HG02759 (cell line): ENCODE measurements at regions not wholly inside any gene's neighbourhood (a gene's known extent, or its start where the extent isn't known, plus 50 kb on each side); places are given as distances from the start of the nearest gene placed in this dataset.

Experiments used
- ATAC-seq: cut with Tn5 transposase; IDR thresholded peaks from one replicate; pipeline ENCODE4 v1.9.1; 2021; ENCODE audit warnings: mild to moderate bottlenecking, moderate library complexity; ENCODE audit not compliant: unreplicated experiment

- ATAC-seq: no peak
These were observed 90.2 kb upstream of the PRSS58 start for GRCh38 chr7:142348100-142348499.

DNA sequence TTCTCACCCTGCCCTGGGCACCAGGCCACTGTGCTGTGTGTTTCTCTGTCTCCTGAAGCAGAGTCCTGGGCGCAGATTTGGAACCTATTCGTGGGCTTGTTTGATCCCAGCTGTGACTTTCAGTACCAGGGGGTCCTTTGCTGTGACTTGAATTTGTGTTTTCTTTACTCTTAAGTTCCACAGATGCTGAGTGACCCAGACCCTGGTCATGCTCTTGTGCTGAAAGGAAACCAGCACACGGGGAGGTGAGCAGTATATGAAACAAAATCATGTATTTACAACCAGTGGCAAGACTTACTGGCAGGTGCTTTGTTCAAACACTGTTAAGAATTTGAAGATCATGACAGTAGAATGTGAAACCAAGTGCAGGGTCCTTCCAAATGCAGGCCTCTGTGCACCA lies 89.2 kb upstream of the PRSS58 start:
- no peak for ATAC-seq

- ATAC-seq: no peak
These were observed 88.0 kb upstream of the PRSS58 start for GRCh38 chr7:142345811-142346210.

GRCh38 chr7:142338633-142339501 lies 81.0 kb upstream of the PRSS58 start:
- no peak for ATAC-seq

GRCh38 chr7:142337054-142338001 lies 79.5 kb upstream of the PRSS58 start:
- ATAC-seq: no peak

DNA sequence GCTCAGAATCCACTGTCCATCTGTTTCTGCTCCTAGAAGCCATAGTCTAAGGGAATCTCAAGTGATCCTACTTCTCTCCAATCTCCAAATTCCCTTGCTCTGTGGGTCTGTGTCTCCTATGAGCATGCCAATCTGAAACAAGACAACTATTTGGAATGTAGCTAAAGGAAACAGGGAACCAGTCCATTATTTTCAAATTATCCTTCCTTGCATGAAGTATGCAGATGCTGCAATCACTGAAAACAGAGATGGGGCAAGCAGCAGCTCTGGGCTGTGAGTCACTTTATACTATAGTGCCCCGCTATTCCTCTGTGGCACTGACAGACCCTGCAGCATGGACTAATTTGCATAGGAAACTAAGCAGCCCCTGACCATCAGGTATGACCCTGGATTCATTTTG lies 76.9 kb upstream of the PRSS58 start:
- ATAC-seq: no peak

DNA sequence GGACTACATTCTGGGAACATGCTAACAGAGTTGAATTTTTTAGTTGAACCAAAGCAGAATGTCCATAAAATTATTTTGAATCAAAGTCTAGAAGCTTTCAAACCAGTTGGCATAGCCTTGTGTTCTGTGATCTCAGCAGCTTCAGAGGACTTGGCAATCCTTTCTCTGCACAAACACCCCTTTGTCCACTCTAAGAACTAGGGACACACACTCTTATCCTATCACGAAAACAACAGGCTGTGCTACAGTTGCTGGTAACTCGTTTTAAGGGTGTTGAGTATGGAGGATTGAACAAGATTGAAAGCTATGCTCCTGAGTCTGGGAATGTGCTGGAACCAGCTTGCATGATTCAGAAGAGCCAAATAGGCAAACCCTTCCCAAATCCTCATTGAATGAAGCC lies 76.4 kb upstream of the PRSS58 start:
- no peak for ATAC-seq

DNA sequence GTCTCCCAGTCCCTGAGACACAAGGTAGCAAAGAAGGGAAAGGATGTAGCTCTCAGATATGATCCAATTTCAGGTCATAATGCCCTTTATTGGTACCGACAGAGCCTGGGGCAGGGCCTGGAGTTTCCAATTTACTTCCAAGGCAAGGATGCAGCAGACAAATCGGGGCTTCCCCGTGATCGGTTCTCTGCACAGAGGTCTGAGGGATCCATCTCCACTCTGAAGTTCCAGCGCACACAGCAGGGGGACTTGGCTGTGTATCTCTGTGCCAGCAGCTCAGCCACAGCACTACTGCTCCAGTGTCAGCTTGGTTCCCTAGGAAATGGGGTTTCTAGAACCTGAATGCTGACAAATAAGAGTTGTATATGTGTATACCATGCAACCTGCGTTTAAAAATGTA lies 74.6 kb upstream of the PRSS58 start:
- ATAC-seq: no peak

DNA sequence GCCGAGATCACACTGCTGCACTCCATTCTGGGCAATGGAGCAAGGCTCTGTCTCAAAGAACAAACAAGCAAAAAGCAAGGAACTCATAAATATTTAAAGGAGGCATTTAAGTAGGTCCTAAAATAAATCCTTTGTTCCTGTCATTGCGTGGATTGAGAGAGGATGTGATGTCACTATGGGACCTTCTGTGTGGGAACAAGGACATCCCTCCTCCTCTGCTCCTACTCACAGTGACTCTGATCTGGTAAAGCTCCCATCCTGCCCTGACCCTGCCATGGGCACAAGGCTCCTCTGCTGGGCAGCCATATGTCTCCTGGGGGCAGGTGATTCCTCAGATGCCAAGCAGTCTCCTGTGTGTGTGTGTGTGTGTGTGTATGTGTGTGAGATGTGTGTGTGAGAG lies 74.1 kb upstream of the PRSS58 start:
- no peak for ATAC-seq

DNA sequence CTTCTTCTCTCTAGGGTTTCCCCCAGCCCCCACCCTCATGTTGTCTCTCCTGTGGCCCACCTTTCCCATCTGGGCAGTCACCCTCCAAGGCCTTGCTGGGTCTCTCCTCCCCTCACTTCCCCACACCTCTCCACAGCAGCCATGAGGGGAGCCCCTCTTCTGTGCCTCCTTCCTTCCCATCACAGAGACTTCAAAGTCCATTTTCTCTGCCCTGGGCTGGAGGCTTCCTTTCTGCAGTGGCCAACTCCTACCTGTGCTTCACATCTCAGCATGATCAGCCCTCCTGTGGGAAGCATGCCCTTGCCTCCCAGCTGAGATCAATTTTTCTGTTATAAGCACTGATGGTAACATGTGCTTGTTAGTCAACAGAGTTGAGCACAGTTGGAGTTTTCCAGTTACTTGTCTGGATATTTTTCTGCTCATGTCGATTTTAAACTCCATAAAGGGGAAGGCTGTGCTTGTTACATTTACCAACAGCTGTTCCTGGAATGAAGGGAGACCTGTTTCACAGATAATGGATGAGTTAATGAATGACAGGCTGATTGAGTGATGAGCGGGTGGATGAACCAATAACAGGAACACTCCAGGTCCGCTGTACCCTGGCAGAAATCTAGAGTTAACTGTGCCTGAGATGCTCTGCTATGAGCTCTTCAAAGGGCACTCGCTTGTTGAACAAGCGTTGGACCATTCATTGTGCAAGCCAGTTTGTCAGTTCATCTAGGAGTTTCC lies 71.4 kb upstream of the PRSS58 start:
- ATAC-seq: no peak

GRCh38 chr7:142328551-142328950 lies 70.7 kb upstream of the PRSS58 start:
- no peak for ATAC-seq

- ATAC-seq: no peak
These were observed 70.0 kb upstream of the PRSS58 start for GRCh38 chr7:142327628-142328405.

GRCh38 chr7:142323706-142324105 lies 65.8 kb upstream of the PRSS58 start:
- ATAC-seq: peak; percentile 62

DNA sequence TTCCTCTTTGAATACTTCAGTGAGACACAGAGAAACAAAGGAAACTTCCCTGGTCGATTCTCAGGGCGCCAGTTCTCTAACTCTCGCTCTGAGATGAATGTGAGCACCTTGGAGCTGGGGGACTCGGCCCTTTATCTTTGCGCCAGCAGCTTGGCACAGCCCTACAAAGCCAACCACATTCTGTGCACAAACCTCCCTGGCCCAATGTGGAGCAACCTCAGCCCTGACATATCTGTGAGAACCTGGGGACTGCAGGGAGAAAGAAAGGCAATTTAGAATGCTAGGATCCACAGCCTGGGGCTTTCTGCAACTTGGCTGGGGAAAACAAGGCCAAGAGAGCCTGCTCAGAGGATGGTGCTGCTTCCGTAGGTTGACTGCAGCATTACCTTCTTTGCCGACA lies 63.5 kb upstream of the PRSS58 start:
- ATAC-seq: no peak

DNA sequence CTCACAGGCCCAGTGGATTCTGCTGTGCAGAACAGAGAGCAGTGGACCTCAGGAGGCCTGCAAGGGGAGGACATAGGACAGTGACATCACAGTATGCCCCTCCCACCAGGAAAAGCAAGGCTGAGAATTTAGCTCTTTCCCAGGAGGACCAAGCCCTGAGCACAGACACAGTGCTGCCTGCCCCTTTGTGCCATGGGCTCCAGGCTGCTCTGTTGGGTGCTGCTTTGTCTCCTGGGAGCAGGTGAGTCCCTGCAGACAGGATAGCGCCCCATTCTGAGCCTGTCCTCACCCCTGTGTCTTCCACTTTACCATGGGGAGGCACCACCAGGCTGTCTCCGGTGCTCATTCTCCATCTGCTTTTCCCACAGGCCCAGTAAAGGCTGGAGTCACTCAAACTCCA lies 63.0 kb upstream of the PRSS58 start:
- ATAC-seq: no peak

- ATAC-seq: no peak
These were observed 62.1 kb upstream of the PRSS58 start for GRCh38 chr7:142319970-142320369.

DNA sequence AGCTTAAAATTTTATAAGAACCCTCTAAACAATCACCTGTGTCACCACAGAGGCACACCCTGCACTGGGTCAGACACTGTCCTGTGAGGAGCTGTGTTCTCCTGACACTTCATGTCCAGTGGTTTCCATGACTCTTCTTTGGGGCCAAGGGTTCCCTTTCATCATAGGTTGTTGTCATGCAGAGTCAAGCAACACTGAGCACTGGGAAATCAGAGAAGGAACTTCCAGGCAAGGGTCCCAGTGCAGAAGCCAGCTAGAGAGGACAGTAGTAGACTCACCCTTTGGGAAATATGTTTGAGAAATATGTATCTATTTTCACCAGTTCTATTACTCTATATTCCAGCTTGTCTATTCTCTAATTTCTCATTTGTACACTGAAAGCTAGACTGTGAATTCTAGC lies 56.4 kb upstream of the PRSS58 start:
- no peak for ATAC-seq

DNA sequence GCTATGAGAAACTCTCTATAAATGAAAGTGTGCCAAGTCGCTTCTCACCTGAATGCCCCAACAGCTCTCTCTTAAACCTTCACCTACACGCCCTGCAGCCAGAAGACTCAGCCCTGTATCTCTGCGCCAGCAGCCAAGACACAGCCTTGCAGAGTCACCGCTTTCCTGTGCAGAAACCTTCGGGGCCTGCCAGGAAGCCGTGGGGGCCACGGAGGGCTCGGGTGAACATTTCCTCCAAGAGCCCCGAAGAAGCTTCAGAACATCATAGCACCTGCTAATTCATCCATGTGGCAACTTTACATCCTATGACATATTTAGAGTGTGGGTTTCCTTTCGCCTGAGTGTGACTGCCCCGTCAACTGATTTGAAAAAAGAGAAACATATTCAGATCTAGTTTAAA lies 55.7 kb upstream of the PRSS58 start:
- ATAC-seq: no peak

GRCh38 chr7:142311876-142312275 lies 54.0 kb upstream of the PRSS58 start:
- ATAC-seq: no peak

DNA sequence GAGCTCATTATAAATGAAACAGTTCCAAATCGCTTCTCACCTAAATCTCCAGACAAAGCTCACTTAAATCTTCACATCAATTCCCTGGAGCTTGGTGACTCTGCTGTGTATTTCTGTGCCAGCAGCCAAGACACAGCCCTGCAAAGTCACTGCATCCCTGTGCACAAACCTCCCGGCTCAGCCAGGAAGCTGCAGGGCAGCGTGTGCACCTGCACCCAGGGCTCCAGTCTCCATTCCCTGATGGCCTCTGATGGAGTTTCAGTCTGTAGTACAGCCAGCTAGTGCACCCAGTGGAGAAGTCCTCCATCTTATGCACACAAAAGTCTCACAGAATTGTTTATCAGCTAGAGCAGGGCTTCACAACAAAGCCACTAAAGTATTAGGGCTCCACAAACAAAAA lies 51.1 kb upstream of the PRSS58 start:
- ATAC-seq: no peak
